ENCODE measurements at regions not wholly inside any gene's neighbourhood (a gene's known extent, or its start where the extent isn't known, plus 50 kb on each side); places are given as distances from the start of the nearest gene placed in this dataset.

GRCh38 chr22:49329636-49330035 is 498.0 kb downstream of the BRD1 start:
- no peak for ATAC-seq
- TF ChIP-seq, protein P1, sequence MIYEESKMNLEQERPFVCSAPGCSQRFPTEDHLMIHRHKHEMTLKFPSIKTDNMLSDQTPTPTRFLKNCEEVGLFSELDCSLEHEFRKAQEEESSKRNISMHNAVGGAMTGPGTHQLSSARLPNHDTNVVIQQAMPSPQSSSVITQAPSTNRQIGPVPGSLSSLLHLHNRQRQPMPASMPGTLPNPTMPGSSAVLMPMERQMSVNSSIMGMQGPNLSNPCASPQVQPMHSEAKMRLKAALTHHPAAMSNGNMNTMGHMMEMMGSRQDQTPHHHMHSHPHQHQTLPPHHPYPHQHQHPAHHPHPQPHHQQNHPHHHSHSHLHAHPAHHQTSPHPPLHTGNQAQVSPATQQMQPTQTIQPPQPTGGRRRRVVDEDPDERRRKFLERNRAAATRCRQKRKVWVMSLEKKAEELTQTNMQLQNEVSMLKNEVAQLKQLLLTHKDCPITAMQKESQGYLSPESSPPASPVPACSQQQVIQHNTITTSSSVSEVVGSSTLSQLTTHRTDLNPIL (CRISPR knock-in tag; IDR thresholded peaks at IDR 0.05; ENCODE audit: low read depth) = no peak
- no peak for TF ChIP-seq TOX (CRISPR knock-in tag; IDR thresholded peaks at IDR 0.05; ENCODE audit: borderline replicate concordance)
- TF ChIP-seq ZFP30 (CRISPR knock-in tag; IDR thresholded peaks at IDR 0.05) = no peak
- no peak for TF ChIP-seq OSR1 (CRISPR knock-in tag; IDR thresholded peaks at IDR 0.05)
- TF ChIP-seq SNAI2 (CRISPR knock-in tag; IDR thresholded peaks at IDR 0.05) = no peak
- no peak for TF ChIP-seq ARNTL (CRISPR knock-in tag; IDR thresholded peaks at IDR 0.05; ENCODE audit: borderline replicate concordance, low read depth)
- TF ChIP-seq RARB (CRISPR knock-in tag; IDR thresholded peaks at IDR 0.05) = no peak
- no peak for TF ChIP-seq ZNF8 (CRISPR knock-in tag; IDR thresholded peaks at IDR 0.05)
- no peak for TF ChIP-seq POU6F1 (CRISPR knock-in tag; IDR thresholded peaks at IDR 0.05; ENCODE audit: borderline replicate concordance, low read depth)
- TF ChIP-seq, protein P2, sequence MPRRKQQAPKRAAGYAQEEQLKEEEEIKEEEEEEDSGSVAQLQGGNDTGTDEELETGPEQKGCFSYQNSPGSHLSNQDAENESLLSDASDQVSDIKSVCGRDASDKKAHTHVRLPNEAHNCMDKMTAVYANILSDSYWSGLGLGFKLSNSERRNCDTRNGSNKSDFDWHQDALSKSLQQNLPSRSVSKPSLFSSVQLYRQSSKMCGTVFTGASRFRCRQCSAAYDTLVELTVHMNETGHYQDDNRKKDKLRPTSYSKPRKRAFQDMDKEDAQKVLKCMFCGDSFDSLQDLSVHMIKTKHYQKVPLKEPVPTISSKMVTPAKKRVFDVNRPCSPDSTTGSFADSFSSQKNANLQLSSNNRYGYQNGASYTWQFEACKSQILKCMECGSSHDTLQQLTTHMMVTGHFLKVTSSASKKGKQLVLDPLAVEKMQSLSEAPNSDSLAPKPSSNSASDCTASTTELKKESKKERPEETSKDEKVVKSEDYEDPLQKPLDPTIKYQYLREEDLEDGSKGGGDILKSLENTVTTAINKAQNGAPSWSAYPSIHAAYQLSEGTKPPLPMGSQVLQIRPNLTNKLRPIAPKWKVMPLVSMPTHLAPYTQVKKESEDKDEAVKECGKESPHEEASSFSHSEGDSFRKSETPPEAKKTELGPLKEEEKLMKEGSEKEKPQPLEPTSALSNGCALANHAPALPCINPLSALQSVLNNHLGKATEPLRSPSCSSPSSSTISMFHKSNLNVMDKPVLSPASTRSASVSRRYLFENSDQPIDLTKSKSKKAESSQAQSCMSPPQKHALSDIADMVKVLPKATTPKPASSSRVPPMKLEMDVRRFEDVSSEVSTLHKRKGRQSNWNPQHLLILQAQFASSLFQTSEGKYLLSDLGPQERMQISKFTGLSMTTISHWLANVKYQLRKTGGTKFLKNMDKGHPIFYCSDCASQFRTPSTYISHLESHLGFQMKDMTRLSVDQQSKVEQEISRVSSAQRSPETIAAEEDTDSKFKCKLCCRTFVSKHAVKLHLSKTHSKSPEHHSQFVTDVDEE (CRISPR knock-in tag; IDR thresholded peaks at IDR 0.05) = no peak
- TF ChIP-seq ZFP3 (CRISPR knock-in tag; IDR thresholded peaks at IDR 0.05) = no peak
- no peak for TF ChIP-seq PATZ1 (CRISPR knock-in tag; IDR thresholded peaks at IDR 0.05; ENCODE audit: borderline replicate concordance)
- TF ChIP-seq GLIS3 (CRISPR knock-in tag; IDR thresholded peaks at IDR 0.05) = no peak
- no peak for TF ChIP-seq ZNF565 (CRISPR knock-in tag; conservative IDR thresholded peaks at IDR 0.05; ENCODE audit: low read depth)
- TF ChIP-seq ZNF70 (CRISPR knock-in tag; IDR thresholded peaks at IDR 0.05) = no peak
- no peak for TF ChIP-seq ESRRG (CRISPR knock-in tag; IDR thresholded peaks at IDR 0.05)

DNA sequence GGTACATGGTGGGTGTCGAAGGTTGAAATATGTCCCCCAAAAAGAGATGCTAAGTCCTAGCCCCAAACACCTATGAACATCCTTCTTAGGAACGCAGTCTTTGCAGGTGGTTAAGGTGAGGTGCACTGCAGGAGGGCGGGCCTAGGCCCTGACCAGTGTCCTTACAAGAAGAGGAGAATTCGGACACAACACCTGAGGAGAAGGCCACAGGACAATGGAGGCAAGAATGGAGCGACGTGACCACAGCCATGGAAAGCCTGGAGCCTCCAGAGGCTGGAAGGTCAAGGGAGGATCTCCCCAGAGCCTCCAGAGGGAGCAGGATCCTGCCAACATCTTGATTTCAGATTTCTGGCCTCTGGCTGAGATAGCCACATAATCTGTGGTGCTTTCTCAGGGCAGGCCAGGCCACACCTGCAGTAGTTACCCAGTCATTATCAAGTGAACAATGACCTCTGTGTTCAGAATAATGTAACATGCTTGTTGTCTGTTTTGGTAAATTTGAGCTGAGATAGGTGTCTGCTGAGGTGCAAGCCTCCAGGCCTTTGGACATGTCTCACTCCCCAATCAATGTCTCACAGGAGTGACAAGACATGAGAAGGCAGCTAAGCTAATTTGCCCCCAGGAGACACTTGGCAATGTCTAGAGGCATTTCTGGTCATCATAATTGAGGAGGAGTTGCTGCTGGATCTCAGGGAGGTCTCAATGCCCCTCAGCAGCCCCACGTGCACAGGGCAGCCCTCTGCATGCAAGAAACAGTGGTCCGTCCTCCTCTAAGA is 498.9 kb downstream of the BRD1 start:
- no peak for TF ChIP-seq ZNF70 (CRISPR knock-in tag; IDR thresholded peaks at IDR 0.05)
- TF ChIP-seq, protein P2 (CRISPR knock-in tag; IDR thresholded peaks at IDR 0.05) = no peak
- no peak for TF ChIP-seq CSDC2 (CRISPR knock-in tag; IDR thresholded peaks at IDR 0.05)
- TF ChIP-seq RARB (CRISPR knock-in tag; IDR thresholded peaks at IDR 0.05) = no peak
- TF ChIP-seq SNAI2 (CRISPR knock-in tag; IDR thresholded peaks at IDR 0.05) = no peak
- TF ChIP-seq ZNF8 (CRISPR knock-in tag; IDR thresholded peaks at IDR 0.05) = no peak
- TF ChIP-seq CSRNP3 (CRISPR knock-in tag; IDR thresholded peaks at IDR 0.05) = no peak
- no peak for TF ChIP-seq TOX (CRISPR knock-in tag; IDR thresholded peaks at IDR 0.05; ENCODE audit: borderline replicate concordance)
- no peak for TF ChIP-seq ISL1 (CRISPR knock-in tag; IDR thresholded peaks at IDR 0.05)
- TF ChIP-seq TCF4 (CRISPR knock-in tag; IDR thresholded peaks at IDR 0.05; ENCODE audit: borderline replicate concordance) = no peak
- TF ChIP-seq ZFP30 (CRISPR knock-in tag; IDR thresholded peaks at IDR 0.05) = no peak
- TF ChIP-seq POU6F1 (CRISPR knock-in tag; IDR thresholded peaks at IDR 0.05; ENCODE audit: borderline replicate concordance, low read depth) = no peak
- no peak for TF ChIP-seq ZNF565 (CRISPR knock-in tag; conservative IDR thresholded peaks at IDR 0.05; ENCODE audit: low read depth)
- TF ChIP-seq, protein P1 (CRISPR knock-in tag; IDR thresholded peaks at IDR 0.05; ENCODE audit: low read depth) = no peak
- TF ChIP-seq ZFP3 (CRISPR knock-in tag; IDR thresholded peaks at IDR 0.05) = no peak
- no peak for ATAC-seq

Measured in SK-N-SH treated with all-trans-retinoic acid at 6 μM for 48 hours (cell line).